ENCODE measurements at regions not wholly inside any gene's neighbourhood (a gene's known extent, or its start where the extent isn't known, plus 50 kb on each side); places are given as distances from the start of the nearest gene placed in this dataset.

DNA sequence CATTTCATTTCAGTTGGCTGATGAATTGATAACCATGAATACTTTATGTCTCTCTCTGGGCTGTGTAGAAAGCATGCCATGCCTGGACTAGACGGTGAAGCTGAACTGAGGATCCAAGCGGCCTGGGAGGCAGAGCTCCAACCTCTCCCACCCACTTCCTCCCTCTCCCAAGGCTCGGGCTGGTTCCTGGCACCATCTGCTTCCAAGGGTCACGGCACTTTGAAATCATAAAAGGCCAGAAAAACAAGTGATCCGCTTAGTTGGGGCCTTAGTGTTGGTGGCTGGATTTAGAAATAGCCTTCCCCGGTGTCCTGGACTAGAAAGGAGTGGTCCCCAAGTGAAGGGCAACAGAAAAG, 202.4 kb upstream of the PMEPA1 start:
- Histone ChIP-seq H3K4me3 (ENCODE audit: low read depth, low read length, poor library complexity, severe bottlenecking) (no peak overlapping the region), H3K27ac (ENCODE audit: low read depth, low read length, poor library complexity, severe bottlenecking) (no peak overlapping the region), H3K9me3 (ENCODE audit: low read depth, low read length, poor library complexity, severe bottlenecking) (no peaks in the 10 kb centered on the region), H3K27me3 (replicated peaks; ENCODE audit: insufficient read depth, low read depth, low read length, poor library complexity) (no peaks in the 10 kb centered on the region), H3K4me1 (ENCODE audit: insufficient read depth, low read length, poor library complexity, severe bottlenecking) (no peaks in the 10 kb centered on the region), H3K36me3 (ENCODE audit: insufficient read depth, low read length, poor library complexity, severe bottlenecking) (no peaks in the 10 kb centered on the region)
- TF ChIP-seq, protein P1, sequence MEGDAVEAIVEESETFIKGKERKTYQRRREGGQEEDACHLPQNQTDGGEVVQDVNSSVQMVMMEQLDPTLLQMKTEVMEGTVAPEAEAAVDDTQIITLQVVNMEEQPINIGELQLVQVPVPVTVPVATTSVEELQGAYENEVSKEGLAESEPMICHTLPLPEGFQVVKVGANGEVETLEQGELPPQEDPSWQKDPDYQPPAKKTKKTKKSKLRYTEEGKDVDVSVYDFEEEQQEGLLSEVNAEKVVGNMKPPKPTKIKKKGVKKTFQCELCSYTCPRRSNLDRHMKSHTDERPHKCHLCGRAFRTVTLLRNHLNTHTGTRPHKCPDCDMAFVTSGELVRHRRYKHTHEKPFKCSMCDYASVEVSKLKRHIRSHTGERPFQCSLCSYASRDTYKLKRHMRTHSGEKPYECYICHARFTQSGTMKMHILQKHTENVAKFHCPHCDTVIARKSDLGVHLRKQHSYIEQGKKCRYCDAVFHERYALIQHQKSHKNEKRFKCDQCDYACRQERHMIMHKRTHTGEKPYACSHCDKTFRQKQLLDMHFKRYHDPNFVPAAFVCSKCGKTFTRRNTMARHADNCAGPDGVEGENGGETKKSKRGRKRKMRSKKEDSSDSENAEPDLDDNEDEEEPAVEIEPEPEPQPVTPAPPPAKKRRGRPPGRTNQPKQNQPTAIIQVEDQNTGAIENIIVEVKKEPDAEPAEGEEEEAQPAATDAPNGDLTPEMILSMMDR (conservative IDR thresholded peaks at IDR 0.05; ENCODE audit: low read depth, low read length), result no peak
- no peak for TF ChIP-seq EZH2 (IDR thresholded peaks at IDR 0.05; ENCODE audit: borderline replicate concordance, low read depth, low read length, poor library complexity, severe bottlenecking)
- BruUV-seq (replicated peaks), result no TSS peak
- no peak for DNase-seq (ENCODE audit: low spot score)
- ChIA-PET POLR2A (ENCODE audit: low non-redundant PET) (no interaction called here), CTCF (no interaction called here)
- intact Hi-C loops (cut with micrococcal nuclease; ENCODE audit: unreplicated experiment), result no loop called here

DNA sequence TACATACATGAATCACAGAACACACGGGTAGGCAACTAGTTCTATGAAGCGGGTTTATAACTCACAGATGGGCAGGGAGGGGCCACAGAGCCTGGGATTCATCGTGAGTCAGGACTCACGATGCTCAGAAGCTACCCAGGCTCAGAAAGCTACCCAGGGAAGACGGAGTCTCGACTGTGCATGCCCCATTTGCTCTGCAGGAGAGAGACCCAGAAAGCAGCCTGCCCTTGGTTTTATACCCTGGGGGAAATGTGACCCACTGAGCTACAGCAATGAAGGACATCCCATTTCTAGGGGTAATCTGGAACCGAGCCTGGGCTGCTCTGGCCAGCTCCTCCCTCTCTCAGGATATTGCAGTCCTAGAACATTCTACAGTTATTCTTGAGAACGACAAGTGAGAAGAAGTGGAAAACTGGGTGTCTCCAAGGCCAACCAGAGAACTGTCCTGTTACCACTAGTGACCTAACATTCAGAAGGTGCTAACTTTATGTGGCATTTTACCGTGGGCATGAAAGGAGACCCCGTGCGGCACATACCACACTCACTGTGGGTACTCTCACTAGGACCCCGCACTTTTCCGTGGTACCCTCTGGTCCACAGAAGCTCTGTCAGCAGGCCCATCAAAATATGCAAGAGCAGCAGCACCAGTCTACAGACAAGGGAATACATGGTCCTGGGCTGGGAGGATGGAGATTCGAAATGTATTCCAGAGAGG, 201.9 kb upstream of the PMEPA1 start:
- Histone ChIP-seq H3K36me3 (ENCODE audit: insufficient read depth, low read length, poor library complexity, severe bottlenecking) (no peaks in the 10 kb centered on the region), H3K4me1 (ENCODE audit: insufficient read depth, low read length, poor library complexity, severe bottlenecking) (no peaks in the 10 kb centered on the region), H3K9me3 (ENCODE audit: low read depth, low read length, poor library complexity, severe bottlenecking) (no peaks in the 10 kb centered on the region), H3K27ac (ENCODE audit: low read depth, low read length, poor library complexity, severe bottlenecking) (no peak overlapping the region), H3K4me3 (ENCODE audit: low read depth, low read length, poor library complexity, severe bottlenecking) (no peak overlapping the region), H3K27me3 (replicated peaks; ENCODE audit: insufficient read depth, low read depth, low read length, poor library complexity) (no peaks in the 10 kb centered on the region)
- intact Hi-C loops (cut with micrococcal nuclease; ENCODE audit: unreplicated experiment), result no loop called here
- no TSS peak for BruUV-seq (replicated peaks)
- peak; percentile 28 for DNase-seq (ENCODE audit: low spot score)
- no peak for TF ChIP-seq EZH2 (IDR thresholded peaks at IDR 0.05; ENCODE audit: borderline replicate concordance, low read depth, low read length, poor library complexity, severe bottlenecking)
- TF ChIP-seq, protein P1 (conservative IDR thresholded peaks at IDR 0.05; ENCODE audit: low read depth, low read length), result no peak
- ChIA-PET CTCF (no interaction called here), POLR2A (ENCODE audit: low non-redundant PET) (no interaction called here)

DNA sequence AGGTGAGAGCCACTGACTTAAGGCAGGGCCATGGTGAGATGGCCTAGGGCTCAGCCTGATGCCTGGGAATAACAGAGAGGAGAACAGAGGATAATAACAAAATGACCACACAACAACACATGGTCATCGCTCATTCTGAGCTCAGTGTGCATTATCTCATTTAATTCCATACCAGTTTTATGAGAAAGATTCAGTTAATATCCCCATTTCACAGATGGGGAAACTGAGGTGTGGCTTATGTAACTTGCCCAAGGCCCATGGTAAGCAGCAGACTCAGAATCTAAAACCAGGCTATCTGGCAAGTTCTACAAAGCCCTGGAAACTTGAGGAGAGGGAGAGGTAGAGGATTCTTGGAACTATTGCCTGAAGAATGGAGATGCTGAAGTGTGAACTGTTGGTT, 200.9 kb upstream of the PMEPA1 start:
- no peaks in the 10 kb centered on the region for H3K9me3 ChIP-seq (ENCODE audit: low read depth, low read length, poor library complexity, severe bottlenecking)
- DNase-seq (ENCODE audit: low spot score), result no peak
- H3K4me3 ChIP-seq (ENCODE audit: low read depth, low read length, poor library complexity, severe bottlenecking), result no peak overlapping the region
- ChIA-PET CTCF (no interaction called here), POLR2A (ENCODE audit: low non-redundant PET) (no interaction called here)
- H3K4me1 ChIP-seq (ENCODE audit: insufficient read depth, low read length, poor library complexity, severe bottlenecking), result no peaks in the 10 kb centered on the region
- intact Hi-C loops (cut with micrococcal nuclease; ENCODE audit: unreplicated experiment), result no loop called here
- no peak for TF ChIP-seq EZH2 (IDR thresholded peaks at IDR 0.05; ENCODE audit: borderline replicate concordance, low read depth, low read length, poor library complexity, severe bottlenecking)
- TF ChIP-seq, protein P1 (conservative IDR thresholded peaks at IDR 0.05; ENCODE audit: low read depth, low read length), result no peak
- H3K36me3 ChIP-seq (ENCODE audit: insufficient read depth, low read length, poor library complexity, severe bottlenecking), result no peaks in the 10 kb centered on the region
- BruUV-seq (replicated peaks), result no TSS peak
- H3K27ac ChIP-seq (ENCODE audit: low read depth, low read length, poor library complexity, severe bottlenecking), result no peak overlapping the region
- H3K27me3 ChIP-seq (replicated peaks; ENCODE audit: insufficient read depth, low read depth, low read length, poor library complexity), result no peaks in the 10 kb centered on the region
